ENCODE measurements at regions not wholly inside any gene's neighbourhood (a gene's known extent, or its start where the extent isn't known, plus 50 kb on each side); places are given as distances from the start of the nearest gene placed in this dataset.
"Not testable (repeated sequence)": the region's sequence is repeated elsewhere in the genome, so short reads cannot be mapped to it uniquely, and the experiment has no call there.

DNA sequence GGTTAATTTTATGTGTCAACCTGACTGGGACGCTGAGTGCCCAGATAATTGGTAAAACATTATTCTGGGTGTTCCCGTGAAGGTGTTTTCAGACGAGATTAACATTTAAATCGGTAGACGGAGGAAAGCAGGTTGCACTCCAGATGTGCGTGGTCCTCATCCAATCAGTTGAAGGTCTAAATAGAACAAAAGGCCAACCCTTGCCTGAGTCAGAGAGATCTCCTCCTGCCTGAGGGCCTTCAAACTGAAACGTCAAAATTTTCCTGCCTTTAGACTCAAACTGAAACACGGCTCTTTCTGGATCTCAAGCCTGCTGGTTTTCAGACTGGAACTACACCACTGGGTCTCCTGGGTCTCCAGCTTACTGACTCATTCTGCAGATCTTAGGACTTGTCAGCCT, 70.9 kb downstream of the NPIPA5 start:
- TF ChIP-seq, protein P1, sequence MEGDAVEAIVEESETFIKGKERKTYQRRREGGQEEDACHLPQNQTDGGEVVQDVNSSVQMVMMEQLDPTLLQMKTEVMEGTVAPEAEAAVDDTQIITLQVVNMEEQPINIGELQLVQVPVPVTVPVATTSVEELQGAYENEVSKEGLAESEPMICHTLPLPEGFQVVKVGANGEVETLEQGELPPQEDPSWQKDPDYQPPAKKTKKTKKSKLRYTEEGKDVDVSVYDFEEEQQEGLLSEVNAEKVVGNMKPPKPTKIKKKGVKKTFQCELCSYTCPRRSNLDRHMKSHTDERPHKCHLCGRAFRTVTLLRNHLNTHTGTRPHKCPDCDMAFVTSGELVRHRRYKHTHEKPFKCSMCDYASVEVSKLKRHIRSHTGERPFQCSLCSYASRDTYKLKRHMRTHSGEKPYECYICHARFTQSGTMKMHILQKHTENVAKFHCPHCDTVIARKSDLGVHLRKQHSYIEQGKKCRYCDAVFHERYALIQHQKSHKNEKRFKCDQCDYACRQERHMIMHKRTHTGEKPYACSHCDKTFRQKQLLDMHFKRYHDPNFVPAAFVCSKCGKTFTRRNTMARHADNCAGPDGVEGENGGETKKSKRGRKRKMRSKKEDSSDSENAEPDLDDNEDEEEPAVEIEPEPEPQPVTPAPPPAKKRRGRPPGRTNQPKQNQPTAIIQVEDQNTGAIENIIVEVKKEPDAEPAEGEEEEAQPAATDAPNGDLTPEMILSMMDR (IDR thresholded peaks at IDR 0.05): not testable (repeated sequence)
- TF ChIP-seq EP300, POLR2A (IDR thresholded peaks at IDR 0.05): not testable (repeated sequence)
